Large intestine (tissue), 3 donors: ENCODE measurements at regions not wholly inside any gene's neighbourhood (a gene's known extent, or its start where the extent isn't known, plus 50 kb on each side); places are given as distances from the start of the nearest gene placed in this dataset.
A peak's percentile ranks its signal among the peaks of the same experiment; 100 is the strongest.
"Not testable (repeated sequence)": the region's sequence is repeated elsewhere in the genome, so short reads cannot be mapped to it uniquely, and the experiment has no call there.

Source experiments
- DNase-seq, 2 donors: peaks; one replicate each; pipeline versions ENCODE4 v3.0.0 to v3.0.0-alpha.2; 2013
- H3K27ac ChIP-seq: one replicate; pipeline ENCODE4 v1.5.1; 2013; ENCODE audit warnings: low read length
- H3K27me3 ChIP-seq: 2 replicates; pipeline ENCODE4 v1.6.1; 2013; ENCODE audit warnings: low read length; ENCODE audit not compliant: control insufficient read depth, insufficient read depth
- H3K36me3 ChIP-seq: 2 replicates; pipeline ENCODE4 v1.6.1; 2013; ENCODE audit warnings: low read length; ENCODE audit not compliant: control insufficient read depth, insufficient read depth
- H3K4me1 ChIP-seq: one replicate; pipeline ENCODE4 v1.6.1; 2013; ENCODE audit warnings: low read length; ENCODE audit not compliant: control insufficient read depth, insufficient read depth
- H3K4me3 ChIP-seq: one replicate; pipeline ENCODE4 v1.5.1; 2013; ENCODE audit warnings: low read length
- H3K9me3 ChIP-seq: one replicate; pipeline ENCODE4 v1.6.1; 2013; ENCODE audit warnings: mild to moderate bottlenecking, low read depth, low read length, moderate library complexity; ENCODE audit not compliant: control insufficient read depth
- WGBS: methylation state at CpG from one replicate; pipeline ENCODE4 v1.1.5; 2013; ENCODE audit warnings: low lambda C conversion rate; ENCODE audit not compliant: insufficient coverage; 5-methylcytosine and 5-hydroxymethylcytosine counted together

DNA sequence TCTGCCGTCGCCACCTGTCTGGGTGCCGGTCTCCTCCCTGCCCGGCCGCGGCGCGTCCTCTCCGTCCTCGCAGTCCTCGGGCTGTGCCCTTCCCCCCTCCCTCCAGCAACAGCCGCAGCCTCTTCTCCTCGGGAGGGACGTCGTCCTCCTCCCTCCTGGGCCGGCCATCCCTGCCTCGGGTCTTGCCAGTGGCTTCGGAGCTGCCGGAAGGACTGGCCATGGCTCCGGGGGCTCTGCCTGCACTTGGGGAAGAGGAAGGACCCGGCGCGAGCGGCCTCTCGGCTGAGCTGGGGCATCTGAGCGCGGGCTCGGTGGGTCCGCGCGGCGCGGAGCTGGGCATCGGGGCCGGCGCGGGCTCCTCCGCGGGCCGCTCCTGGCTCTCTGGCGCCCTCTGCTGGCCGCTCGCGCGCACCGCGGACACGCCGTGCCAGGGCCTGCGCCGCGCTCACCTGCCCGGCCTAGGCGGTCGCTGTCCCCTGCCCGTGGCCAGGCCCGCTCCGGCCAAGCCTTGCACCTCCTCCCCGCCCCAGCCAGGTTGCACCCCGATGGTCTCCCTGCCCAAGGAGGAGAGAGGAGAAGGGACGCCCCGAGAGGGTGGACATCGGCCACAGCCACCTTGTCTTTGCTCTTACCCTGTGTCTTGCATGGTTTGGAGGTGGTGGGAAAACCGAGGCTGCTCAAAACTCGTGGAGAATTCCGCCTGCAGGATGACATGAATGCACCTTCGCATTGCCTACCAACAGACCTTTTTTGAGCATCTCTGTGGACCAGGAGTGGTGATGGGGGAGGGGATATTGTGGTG lies 83.9 kb upstream of the FRG2C start:
- WGBS, result no CpG with 5 or more reads among the region's 67 CpGs
- H3K27ac ChIP-seq, H3K36me3 ChIP-seq, H3K27me3 ChIP-seq, H3K9me3 ChIP-seq, H3K4me1 ChIP-seq: not testable (repeated sequence)
- peak; percentile 4 to 30 for DNase-seq
- peak overlapping the region; percentile 33 for H3K4me3 ChIP-seq

DNA sequence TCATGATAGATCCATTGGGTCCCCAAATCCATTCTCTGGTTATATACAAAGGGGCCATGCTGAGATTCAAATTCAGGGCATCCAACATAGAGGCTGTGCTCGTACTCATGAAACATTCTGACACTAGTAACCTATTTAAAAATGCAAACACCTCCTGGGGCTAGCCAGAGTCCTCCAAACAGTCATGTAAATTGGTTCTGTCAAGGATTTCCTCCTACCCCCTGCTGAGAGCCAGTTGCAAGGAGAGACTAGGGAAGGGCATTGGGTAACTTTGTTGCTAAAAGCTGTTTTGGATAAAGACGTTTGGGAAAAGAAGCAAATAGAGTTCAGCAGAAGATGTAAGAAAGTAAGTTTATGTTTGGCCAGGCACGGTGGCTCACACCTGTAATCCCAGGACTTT lies 81.6 kb upstream of the FRG2C start:
- H3K4me1 ChIP-seq, H3K27ac ChIP-seq, DNase-seq, H3K36me3 ChIP-seq, H3K9me3 ChIP-seq, H3K27me3 ChIP-seq, H3K4me3 ChIP-seq: not testable (repeated sequence)
- WGBS, result 20% methylated on average over 1 of the region's 3 CpGs

DNA sequence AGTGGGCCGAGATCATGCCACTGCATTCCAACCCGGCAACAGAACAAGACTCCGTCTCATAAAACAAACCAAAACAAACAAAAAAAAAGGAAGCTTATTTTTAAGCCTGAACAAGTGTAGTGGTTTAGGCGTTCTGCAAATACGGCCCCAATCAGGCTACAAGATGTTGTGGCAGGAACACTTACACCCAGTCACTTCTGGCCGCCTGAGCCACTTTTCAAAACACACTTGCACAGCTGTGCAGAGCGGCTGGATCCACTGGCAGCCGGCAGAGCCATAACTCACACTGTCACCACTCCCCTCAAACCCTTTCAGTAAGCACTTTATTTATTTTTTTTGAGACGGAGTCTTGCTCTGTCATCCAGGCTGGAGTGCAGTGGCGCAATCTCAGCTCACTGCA lies 81.0 kb upstream of the FRG2C start:
- H3K4me3 ChIP-seq, H3K27me3 ChIP-seq, DNase-seq, H3K27ac ChIP-seq, H3K36me3 ChIP-seq, H3K9me3 ChIP-seq, H3K4me1 ChIP-seq: not testable (repeated sequence)
- WGBS, result no CpG with 5 or more reads among the region's 10 CpGs

DNA sequence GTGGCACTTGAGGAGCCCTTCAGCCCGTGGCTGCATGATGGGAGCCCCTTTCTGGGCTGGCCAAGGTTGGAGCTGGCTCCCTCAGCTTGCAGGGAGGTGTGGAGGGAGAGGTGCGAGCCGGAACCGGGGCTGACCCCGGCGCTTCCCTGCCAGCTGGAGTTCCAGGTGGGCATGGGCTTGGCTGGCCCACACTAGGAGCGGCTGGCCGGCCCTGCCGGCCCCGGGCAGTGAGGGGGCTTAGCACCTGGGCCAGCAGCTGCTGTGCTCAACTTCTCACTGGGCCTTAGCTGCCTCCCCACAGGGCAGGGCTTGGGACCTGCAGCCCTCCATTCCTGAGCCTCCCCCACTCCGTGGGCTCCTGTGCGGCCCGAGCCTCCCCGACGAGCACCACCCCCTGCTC lies 76.4 kb upstream of the FRG2C start:
- no CpG with 5 or more reads among the region's 15 CpGs for WGBS
- not testable (repeated sequence) for H3K36me3 ChIP-seq, DNase-seq, H3K4me3 ChIP-seq, H3K9me3 ChIP-seq, H3K27ac ChIP-seq, H3K27me3 ChIP-seq, H3K4me1 ChIP-seq

- DNase-seq, H3K27ac ChIP-seq, H3K36me3 ChIP-seq, H3K4me3 ChIP-seq, H3K9me3 ChIP-seq, H3K27me3 ChIP-seq, H3K4me1 ChIP-seq: not testable (repeated sequence)
- WGBS, result no CpG with 5 or more reads among the region's 16 CpGs
These were observed 73.7 kb upstream of the FRG2C start for GRCh38 chr3:75590382-75590781.

- not testable (repeated sequence) for DNase-seq, H3K4me1 ChIP-seq, H3K27me3 ChIP-seq, H3K36me3 ChIP-seq, H3K4me3 ChIP-seq, H3K27ac ChIP-seq, H3K9me3 ChIP-seq
- no CpG with 5 or more reads among the region's 14 CpGs for WGBS
These were observed 59.7 kb upstream of the FRG2C start for GRCh38 chr3:75604286-75604934.

GRCh38 chr3:75607996-75608395 lies 56.1 kb upstream of the FRG2C start:
- not testable (repeated sequence) for H3K27me3 ChIP-seq, DNase-seq, H3K9me3 ChIP-seq, H3K4me1 ChIP-seq, H3K36me3 ChIP-seq, H3K27ac ChIP-seq, H3K4me3 ChIP-seq
- no CpG with 5 or more reads among the region's 9 CpGs for WGBS

DNA sequence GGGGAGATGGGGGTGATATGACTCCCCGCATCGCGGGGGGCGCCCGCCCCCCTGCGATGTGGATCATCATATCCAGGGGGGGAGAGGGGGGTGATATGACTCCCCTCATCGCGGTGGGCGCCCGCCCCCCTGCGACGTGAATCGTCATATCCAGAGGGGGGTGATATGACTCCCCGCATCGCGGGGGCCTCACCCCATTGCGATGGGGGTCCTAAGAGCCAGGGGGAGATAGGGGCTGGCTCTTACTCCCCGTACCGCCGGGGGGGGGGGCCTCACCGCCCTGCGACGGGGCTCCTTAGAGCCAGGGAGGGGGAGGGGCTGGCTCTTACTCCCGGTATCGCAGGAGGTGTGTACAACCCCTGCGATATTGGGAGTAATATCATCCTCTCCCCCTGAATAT lies 54.5 kb upstream of the FRG2C start:
- not testable (repeated sequence) for H3K9me3 ChIP-seq, H3K36me3 ChIP-seq, H3K4me1 ChIP-seq, H3K27ac ChIP-seq, H3K27me3 ChIP-seq, DNase-seq, H3K4me3 ChIP-seq
- no CpG with 5 or more reads among the region's 26 CpGs for WGBS

GRCh38 chr3:75610773-75611172 lies 53.4 kb upstream of the FRG2C start:
- Histone ChIP-seq H3K4me3 (no peak overlapping the region), H3K4me1 (no peaks in the 10 kb centered on the region), H3K9me3 (no peaks in the 10 kb centered on the region), H3K36me3 (no peaks in the 10 kb centered on the region), H3K27me3 (peaks cover 2% of the 10 kb centered on the region), H3K27ac (no peak overlapping the region)
- DNase-seq, result no peak
- 83% methylated on average over 1 of the region's 2 CpGs for WGBS

DNA sequence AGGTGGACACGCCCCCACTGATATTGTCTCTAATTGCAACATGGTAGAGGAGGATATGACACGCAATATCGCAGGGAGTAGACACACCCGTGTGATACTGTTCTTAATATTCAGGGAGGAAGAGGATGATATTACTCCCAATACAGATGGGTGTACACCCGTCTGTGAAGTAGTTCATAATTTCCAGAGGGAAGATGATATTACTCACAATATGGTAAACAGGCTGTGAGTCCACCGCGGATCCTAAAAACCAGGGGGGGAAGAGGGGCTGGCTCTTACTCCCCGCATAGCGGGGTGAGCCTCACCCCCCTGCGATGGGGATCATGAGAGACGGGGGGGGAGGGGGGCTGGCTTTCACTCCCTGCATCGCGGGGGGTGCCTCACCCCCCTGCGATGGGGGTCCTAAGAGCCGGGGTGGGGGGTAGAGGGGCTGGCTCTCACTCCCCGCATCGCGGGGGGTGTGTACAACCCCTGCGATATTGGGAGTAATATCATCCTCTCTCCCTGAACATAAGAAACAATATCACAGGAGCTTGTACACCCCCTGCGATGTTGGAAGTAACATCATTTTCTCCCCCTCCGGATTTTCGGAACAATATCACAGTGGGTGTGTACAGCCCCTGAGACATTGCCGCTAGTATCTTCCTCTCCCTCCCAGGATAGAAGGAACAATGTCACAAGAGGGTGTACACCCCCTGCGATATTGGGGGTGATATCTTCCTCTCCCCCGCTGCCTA lies 52.2 kb upstream of the FRG2C start:
- not testable (repeated sequence) for DNase-seq
- no CpG with 5 or more reads among the region's 25 CpGs for WGBS

More for the DNA sequence above, 52.2 kb upstream of the FRG2C start:
- not testable (repeated sequence) for H3K4me1 ChIP-seq, H3K27me3 ChIP-seq, H3K4me3 ChIP-seq, H3K9me3 ChIP-seq, H3K27ac ChIP-seq, H3K36me3 ChIP-seq
